SH-SY5Y (cell line): ENCODE measurements at regions not wholly inside any gene's neighbourhood (a gene's known extent, or its start where the extent isn't known, plus 50 kb on each side); places are given as distances from the start of the nearest gene placed in this dataset.

Experiments used
- GATA2 ChIP-seq: IDR thresholded peaks from 2 replicates; pipeline ENCODE4 v1.6.1; 2011; ENCODE audit warnings: mild to moderate bottlenecking, low read depth, low read length
- GATA3 ChIP-seq: IDR thresholded peaks from 2 replicates; pipeline ENCODE4 v1.6.1; 2011; ENCODE audit warnings: low read depth, mild to moderate bottlenecking, low read length, moderate library complexity

DNA sequence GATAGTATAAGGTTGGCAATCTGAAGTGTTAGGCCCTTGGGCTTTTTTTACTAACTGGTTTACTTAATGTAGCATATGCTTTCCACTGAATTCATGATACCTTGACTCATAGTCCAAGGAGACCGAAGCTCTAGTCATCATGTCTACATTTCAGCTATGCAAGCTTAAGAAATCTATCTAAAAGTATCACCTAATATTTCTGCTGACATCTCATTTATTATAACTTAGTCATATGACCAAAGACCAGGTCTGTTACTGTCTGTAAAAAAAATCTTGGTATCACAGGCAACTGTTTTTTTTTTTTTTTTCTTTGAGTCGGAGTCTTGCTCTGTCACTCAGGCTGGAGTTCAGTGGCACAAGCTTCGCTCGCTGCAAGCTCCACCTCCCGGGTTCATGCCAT, 814.0 kb upstream of the NDST4 start:
- no peak for TF ChIP-seq GATA2
- TF ChIP-seq GATA3, result no peak

DNA sequence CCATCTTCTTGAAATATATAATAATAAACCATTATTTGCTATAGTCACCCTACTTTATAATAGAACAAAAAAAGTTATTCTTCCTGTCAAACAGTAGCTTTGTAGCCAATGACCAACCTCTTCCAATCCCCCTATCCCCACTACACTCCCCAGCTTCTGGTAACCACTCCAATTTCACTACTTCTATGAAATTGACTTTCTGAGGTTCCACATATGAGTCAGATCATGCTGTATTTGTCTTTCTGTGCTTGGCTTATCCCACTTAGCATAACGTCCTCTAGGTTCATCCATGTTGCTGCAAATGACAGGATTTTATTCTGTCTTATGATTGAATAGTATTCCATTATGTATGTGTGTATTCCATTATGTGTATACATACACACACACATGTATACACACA, 809.7 kb upstream of the NDST4 start:
- TF ChIP-seq GATA3, result no peak
- no peak for TF ChIP-seq GATA2

DNA sequence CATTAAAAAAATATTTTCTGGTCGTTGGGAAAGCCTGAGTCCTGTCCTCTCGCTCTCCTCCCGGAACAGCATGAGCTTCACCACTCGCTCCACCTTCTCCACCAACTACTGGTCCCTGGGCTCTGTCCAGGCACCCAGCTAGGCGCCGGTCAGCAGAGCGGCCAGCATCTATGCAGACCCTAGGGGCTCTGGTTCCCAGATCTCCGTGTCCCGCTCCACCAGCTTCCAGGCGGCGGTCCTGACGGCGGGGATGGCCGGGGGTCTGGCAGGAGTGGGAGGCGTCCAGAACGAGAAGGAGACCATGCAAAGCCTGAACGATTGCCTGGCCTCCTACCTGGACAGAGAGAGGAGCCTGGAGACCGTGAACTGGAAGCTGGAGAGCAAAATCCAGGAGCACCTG, 807.2 kb upstream of the NDST4 start:
- TF ChIP-seq GATA2, result no peak
- TF ChIP-seq GATA3, result no peak

- TF ChIP-seq GATA3 (no peak), GATA2 (no peak)
Observed at GRCh38 chr4:115918149-115918548, 804.7 kb upstream of the NDST4 start.

DNA sequence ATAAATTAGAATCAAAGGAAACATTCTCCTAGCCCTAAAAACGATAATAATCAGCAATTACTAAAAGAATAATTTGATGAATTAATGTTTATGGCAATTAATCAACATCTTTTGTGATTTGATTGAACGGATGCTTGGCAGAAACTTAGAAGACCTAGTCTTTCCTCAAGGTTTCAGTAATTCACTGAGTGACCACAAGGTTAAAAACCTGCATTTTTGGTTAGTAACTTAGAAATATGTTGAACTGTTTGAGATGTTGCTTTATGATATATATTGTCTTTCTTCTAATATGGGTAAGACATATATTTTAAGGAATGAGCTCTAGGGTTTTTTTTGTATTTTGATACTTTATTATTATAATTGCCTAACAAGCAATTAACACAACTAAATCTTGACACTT, 793.0 kb upstream of the NDST4 start:
- TF ChIP-seq GATA2, result no peak
- no peak for TF ChIP-seq GATA3

DNA sequence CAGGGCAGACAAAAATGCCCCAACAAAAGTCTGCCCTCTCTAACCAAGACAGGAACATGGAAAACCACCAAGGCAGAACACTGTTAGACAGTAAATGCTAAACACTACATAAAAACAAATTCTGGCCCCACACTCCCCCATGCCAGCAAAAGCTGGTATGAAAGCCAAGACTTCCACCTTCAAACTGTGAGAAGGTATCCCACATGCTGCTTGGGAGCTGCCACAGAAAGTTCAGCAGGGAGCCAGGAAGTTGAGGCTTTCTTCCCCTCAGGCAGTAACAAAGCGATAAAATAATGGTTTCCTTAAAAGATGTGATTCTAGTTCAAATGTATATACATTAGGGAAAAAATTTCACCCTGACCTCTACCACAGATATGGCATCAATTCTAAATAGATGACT, 770.4 kb upstream of the NDST4 start:
- no peak for TF ChIP-seq GATA3
- no peak for TF ChIP-seq GATA2

GRCh38 chr4:115883231-115883630, 769.8 kb upstream of the NDST4 start:
- no peak for TF ChIP-seq GATA3
- TF ChIP-seq GATA2, result no peak

DNA sequence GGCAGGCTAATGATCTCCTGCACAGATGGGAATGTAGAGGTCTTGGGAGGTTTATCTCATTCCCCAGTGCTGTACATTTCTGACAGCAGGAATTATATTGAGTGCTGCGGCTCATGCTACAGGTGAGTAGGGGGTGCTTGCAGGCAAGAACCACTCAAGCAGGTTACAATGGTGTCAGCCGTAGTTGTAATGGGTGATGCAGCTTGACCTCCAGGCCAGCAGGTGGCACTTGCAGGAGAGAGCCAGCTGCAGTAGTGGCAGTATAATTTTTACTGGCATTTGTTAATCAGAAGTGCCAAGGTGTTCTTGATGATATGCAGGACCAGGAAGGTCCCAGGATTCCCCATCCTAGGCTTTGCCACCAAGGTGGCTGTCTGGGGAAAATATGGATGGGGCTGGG, 759.6 kb upstream of the NDST4 start:
- TF ChIP-seq GATA2 (no peak), GATA3 (no peak)

GRCh38 chr4:115871596-115871995, 758.2 kb upstream of the NDST4 start:
- TF ChIP-seq GATA2 (no peak), GATA3 (no peak)

- TF ChIP-seq GATA3 (no peak), GATA2 (no peak)
Observed at GRCh38 chr4:115866364-115866896, 753.0 kb upstream of the NDST4 start.

DNA sequence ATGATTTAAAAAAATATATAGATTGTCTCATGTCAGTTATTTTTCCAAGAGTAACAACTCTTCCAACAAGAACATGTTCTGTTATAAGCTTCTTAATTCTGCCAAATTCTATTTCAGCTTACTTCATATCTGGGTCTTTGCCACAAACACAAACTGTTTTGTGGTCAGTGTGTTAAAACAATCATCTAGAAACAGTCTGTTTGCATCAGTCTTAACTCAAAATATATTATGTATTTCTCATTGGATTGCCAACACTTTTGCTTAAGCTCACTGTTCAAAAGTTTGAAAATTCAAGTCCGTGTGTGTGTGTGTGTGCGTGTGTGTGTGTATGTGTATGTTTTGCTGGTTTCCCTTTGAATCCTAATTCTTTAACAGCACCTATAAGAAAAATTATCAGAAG, 752.3 kb upstream of the NDST4 start:
- TF ChIP-seq GATA2 (no peak), GATA3 (no peak)

DNA sequence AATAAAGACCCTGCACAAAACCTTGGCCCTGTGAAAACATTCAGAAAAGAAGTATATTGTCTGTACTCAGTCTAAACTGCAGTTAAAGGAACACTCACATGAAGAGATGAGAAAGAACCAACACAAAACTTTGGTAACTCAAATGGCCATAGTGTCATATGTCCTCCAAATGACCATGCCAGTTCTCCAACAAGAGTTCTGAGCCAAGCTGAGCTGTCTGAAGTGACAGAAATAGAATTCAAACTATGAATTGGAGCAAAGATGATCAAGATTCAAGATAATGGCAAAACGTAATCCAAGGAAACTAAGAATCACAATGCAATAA, 739.3 kb upstream of the NDST4 start:
- no peak for TF ChIP-seq GATA3
- TF ChIP-seq GATA2, result no peak

- TF ChIP-seq GATA2 (no peak), GATA3 (no peak)
Observed at GRCh38 chr4:115851918-115852766, 738.7 kb upstream of the NDST4 start.

GRCh38 chr4:115850799-115851509, 737.5 kb upstream of the NDST4 start:
- TF ChIP-seq GATA3, result no peak
- no peak for TF ChIP-seq GATA2

GRCh38 chr4:115844180-115844579, 730.8 kb upstream of the NDST4 start:
- TF ChIP-seq GATA2 (no peak), GATA3 (no peak)
